GM18526 (cell line): ENCODE measurements at regions not wholly inside any gene's neighbourhood (a gene's known extent, or its start where the extent isn't known, plus 50 kb on each side); places are given as distances from the start of the nearest gene placed in this dataset.

Experiments
- POLR2A ChIP-seq: IDR thresholded peaks from 3 replicates; pipeline ENCODE4 v1.6.1; 2011; ENCODE audit not compliant: insufficient read length; ENCODE audit errors: extremely low read depth

DNA sequence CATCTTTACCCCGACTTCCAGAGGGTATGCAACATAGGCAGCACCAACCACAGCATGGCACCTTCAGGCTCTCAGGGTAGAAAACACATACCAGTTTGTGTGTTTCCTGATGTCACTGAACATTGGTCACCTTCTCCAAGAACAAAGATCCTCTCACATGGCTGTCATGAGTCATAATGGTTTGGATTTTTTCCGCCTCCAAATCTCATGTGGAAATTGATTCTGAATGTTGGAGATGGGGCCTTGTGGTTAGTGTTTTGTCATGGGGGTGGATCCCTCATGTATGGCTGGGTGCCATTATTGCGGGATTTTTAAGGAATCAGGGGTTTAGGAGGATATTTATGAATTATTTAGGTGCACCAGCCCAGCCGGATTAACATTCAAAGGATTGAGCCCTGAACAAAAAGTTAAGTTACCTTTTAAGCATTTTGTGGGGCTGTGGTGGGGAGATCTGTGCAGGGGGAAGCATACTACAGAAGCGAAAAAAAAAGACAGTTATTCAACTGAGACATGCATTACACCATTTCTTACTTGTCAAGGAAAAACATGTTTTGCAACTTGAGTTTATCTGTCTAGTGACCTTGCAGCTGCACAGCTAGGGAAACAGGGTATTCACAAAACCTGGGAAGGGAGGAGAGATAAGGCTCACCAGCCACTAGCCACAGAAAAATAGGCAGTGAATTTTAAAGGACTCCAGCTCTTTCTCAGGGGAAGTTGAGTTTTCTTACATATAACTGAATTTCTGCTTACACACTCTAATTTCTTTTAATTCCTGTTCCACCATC is 774.1 kb upstream of the AUTS2 start:
- no peak for TF ChIP-seq POLR2A

DNA sequence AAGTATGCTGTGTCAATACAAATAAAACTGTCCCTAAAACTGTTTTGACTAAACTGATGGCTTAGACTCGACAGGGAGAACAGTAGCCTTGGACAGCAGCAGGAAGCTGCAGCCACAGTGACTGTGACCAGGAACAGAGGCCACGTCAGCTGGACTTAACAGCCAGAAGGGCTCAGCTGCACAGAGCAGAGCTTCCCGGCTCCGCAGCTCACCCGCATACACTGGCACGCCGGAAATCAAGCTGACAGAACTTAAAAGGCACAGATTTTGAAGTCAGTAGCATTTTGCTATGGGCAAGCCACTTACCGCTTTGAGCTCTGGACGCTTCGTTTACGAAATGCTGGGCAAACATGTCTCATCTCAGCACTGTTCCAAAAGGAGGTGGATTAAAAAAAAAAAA is 769.7 kb upstream of the AUTS2 start:
- TF ChIP-seq POLR2A, result no peak

DNA sequence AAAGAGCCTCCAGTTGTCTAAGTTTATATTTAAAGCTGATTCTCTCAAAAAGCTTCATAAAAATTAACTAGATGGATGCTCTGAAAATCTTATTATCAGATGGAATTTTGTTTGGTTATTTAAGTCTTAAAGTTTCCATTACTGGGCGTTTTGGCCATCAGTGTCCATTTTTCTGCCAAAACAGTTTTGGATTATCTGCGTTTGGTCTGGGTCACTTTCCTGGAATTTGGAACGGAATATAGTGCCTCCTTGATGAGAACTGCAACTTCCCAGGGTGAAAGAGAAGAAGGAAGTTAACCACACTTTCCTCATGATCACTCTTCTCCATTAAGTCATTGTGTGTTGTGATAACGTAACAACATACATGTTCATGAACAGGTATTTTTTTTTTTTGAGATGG is 764.9 kb upstream of the AUTS2 start:
- no peak for TF ChIP-seq POLR2A

DNA sequence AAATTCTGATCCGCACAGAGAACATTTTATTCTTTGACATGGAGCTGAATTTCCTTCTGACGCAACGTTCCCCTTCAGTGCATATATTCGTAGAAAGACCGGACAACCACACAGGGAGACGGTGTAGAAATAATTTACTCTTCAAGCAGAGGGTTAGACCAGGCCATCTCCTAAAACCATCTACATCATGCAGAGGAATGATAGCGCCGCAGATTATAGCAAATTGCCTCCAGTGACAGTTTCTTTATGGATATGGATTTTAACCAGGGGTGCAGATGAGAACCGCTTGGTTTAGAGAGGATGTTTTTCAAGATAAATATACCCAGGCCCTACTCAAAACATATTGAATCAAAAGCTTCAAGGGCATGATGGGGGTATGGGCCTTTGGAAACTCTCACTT is 759.3 kb upstream of the AUTS2 start:
- TF ChIP-seq POLR2A, result no peak

DNA sequence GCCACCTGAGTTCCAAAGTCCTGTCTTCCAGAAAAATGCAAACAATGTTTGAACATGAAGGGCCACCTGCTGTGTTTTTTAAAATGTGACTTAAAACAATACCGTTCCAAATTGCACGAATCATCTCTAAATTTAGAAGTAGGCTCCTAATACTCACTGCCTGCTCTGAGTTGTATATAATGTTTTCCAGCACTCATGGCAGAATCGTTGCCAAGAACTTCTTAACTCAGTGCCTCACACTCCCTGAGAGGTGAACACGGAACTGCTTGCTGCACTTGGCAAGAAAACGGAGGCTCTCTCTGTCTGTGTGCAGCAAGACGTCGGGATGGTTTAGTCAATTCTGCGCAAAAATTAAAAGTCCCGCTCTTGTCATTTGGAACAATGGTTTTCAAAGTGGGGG is 757.3 kb upstream of the AUTS2 start:
- no peak for TF ChIP-seq POLR2A

DNA sequence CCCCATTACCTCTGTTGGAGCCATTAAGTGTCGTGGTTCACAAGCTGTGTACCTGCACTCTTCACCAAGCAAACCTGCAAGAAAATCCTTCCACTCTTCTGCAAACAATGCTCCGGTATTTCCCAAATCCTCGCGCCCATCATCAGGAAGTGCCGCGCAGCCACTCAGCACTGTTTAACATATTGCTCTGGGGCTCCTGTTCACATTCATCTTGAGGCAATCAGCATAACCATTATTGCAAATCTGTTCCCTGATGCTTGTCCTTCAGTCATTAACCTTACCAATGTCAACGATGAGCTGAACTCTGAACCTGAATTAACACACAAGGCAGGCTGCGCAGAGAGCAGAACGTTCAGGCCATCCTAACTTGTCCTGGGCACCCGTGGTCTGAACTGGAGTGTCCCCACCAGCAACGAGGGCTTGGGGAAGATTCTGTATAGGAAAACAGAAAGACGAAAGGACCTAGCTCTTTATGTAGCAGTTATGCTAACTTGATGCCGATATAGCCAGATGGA is 751.4 kb upstream of the AUTS2 start:
- TF ChIP-seq POLR2A, result no peak

DNA sequence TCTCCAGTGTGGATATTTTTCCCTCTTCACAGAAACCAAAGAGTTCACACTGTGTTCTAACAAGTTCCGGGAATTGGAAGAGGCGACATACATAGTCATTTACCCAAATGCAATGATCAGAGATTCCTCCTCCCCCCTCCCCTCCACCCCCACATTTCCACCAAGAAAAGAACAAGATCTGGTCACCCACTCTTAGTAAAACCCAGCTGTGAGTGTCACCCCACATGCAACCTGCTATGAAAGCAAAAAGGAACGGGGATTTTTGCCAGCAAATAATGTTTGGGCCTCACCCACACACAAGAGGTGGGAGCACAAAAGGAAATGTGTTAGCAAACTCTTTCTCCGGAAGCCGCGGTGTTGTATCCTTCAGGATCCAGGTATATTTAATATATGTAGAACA is 745.0 kb upstream of the AUTS2 start:
- no peak for TF ChIP-seq POLR2A

DNA sequence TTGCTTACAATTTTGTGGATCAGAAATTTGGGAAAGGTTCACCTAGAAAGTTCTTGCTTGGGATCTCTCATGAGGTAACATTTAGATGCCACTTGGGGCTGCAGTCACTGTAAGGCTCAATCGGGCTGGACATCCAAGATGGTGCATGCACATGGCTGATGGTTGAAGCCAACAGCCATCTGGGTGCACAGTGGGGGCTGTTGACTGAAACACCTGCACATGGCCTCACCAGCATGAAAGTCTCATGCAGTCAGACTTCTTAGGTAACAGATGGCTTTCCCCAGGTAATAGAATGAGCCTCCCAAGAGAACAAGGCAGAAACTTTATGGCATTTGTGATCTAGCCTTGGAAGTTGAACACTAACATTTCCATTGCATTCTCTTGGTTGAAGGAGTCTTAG is 740.7 kb upstream of the AUTS2 start:
- no peak for TF ChIP-seq POLR2A

DNA sequence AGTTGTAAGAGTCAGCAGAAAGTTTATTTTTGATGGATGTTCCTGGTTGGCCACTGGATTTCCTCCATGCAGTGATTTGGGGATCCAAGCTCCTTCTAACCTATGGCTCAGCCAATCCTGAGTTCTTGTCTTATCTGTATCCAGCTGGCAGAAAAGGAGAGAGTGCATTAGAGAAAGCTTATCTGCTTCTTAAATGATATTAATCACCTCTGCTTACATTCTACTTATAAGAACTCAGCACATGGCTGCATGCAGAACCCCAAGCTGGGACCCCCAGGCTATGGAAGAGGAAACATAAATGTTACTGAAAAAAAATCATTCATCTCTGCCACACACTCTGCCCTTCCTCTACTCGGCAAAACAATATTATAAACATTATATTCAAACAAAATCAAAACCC is 739.8 kb upstream of the AUTS2 start:
- no peak for TF ChIP-seq POLR2A

DNA sequence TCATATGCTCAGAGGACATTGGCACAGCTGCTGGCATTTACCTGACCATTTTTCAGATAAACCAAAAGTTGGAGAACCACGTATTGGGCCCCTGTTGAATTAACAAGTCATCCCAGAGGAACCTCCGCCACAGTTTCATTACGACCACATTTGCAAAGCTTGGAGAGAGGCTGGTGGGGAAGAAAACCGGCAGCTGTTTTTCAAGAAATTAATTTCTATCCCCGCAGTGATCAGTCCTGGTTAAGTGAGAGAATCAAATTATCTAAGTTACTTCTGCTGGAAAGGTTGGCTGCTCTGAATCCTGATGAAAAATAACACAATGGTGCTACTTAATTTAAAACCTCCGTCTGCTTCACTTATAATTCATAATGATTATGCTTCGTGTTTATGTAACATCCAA is 737.1 kb upstream of the AUTS2 start:
- no peak for TF ChIP-seq POLR2A

DNA sequence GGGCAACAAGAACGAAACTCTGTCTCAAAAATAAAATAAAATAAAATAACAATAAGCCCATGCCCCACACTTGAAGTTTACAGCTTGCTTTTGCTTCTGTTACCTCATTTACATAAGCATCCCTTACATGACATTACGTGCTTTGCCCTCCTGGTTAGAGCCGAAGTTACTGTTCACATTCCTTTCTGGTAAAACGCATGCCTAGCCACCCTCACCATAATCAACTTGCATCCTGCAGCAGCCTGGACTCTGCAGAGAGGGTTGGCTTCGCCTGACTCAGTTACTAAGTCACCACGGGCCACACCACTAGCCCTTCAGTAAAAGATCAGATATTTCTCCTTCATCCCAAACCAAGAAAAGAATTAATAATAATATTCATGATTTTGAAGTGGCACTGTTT is 736.0 kb upstream of the AUTS2 start:
- no peak for TF ChIP-seq POLR2A

DNA sequence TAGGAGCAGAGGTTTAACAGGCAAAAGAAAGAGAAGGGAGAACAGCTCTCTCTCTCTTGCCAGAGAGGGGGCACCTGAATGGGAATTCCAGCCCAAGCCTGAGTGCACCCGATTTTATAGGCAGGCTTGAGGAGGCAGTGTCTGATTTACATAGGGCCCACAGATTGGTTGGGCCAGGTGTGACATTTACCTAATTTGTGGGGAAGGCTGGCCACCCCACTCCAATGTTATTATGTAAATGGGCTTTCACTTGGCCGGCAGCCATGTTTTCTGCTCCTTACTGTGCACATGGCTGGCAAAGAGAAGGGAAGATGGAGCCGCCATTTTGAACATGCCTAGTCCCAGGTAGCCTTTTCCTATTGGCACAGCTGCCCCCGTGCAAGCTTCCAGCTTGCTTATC is 735.5 kb upstream of the AUTS2 start:
- TF ChIP-seq POLR2A, result no peak

DNA sequence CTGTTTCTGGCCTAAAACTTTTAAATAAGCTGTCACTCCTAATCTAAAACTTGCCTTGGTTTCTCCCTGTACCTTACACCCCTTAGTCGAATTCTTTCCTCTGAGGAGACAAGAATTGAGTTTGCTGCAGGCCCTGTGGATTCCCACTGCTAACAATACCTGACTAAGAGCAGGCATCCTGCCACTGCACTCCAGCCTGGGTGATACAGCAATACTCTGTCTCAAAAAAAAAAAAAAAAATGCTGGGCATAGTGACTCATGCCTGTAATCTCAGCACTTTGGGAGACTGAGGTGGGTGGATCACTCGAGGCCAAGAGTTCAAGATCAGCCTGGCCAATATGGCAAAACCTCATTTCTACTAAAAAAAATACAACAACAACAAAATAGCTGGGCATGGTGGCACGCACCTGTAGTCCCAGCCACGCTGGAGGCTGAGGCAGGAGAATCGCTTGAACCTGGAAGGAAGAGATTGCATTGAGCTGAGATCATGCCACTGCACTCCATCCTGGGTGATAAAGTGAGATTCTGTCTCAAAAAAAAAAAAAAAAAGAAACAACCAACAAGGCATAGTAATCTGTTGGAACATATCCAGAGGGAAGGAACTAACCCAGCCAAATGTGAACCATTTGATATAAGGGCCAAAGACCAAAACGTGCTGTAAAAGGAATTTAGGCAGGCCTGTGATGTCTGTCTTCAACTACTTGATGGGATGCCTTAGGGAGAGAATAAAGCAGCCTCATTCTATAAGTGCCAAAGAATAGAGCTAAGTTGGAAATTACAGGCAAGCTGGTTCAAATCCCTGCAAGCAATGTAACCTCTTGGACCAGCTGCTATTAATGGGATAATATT is 732.7 kb upstream of the AUTS2 start:
- TF ChIP-seq POLR2A, result no peak

DNA sequence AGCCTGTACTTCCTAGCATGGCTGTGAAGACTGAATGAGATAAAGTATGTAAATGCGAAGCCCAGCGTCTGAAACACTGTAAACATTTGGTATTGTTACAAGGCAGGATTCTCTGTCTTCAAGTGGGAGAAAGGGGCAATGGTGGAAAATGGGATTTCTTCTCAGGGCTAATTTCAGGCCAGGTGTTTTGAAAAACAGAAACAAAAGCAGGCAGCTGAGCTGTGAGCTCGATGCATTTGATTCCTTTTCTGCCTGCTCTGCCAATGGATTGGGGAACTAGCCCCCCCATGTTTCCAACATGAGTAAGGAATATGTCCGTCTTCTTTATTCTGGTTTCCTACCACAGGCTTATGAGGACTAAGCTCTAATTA is 732.1 kb upstream of the AUTS2 start:
- no peak for TF ChIP-seq POLR2A

DNA sequence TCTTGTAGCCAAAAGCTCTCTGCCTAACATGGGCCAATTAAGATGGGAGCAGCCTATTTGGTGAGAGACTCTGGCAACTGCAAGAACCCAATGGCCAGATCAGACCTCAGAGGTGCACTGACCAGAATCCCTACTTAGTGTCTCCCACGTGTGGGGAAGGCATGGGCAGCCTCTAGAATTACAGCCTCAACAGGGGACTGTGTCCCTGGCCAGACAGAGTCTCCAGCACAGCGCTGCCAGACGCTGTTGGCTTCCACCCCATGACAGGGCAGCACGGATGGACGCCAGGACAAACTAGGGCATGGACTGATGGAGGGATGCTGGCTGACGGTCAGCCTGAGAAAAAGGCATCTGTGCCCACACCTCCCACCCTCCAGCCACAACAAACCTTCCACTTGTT is 729.3 kb upstream of the AUTS2 start:
- TF ChIP-seq POLR2A, result no peak

DNA sequence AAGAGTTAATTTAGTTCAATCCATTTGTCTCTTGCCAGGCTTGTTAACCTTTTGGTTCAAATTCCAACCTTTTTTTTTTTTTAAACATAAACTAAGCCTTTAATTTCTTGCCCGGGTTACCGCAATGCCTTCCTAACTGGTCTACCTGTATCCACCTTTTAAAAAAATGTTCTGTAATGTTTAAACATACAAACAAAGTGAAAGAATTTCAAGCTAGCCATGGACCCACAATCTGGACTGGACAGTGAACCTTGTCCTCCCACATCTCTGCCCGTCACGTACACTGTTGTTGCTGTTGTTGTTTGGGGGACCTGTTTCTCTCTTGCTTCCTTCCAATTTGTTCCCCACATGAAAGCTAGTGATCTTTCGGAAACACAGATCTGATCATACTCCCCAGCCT is 724.7 kb upstream of the AUTS2 start:
- no peak for TF ChIP-seq POLR2A

DNA sequence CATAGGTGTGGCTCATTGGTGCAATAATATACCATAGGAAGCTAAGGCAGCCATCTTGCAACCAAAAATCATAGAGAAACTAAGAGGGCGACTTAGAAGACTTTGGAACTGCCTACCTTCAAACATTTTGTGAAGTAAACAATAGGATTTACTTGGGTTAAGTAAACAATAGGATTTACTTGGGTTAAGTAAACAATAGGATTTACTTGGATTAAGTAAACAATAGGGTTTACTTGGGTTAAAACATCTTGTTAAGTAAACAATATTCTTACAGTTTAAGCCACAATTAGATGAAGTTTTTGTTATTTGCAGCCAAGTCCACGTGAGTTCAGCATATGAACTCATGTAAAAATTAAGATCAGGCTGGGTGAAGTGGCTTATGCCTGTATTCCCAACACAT is 722.4 kb upstream of the AUTS2 start:
- no peak for TF ChIP-seq POLR2A

DNA sequence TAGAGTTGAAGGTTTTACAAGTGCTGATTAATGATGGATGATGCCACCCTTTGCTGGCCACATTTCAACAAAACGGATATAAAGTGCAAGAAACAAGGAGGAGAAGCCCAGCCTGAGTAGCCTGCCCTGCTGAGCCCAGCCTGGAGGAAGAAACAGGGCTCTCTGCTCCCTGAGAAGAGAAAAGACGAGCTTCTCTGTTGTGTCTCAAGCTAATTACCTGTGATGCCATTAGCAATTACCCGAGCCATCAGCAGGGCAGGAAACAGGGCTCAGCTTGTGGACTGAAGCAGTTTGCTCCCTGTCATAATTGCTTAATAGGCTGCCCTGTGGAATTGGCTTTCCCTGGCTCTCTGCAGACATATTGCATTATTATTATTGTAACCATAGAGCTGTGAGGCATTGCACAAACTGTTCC is 709.3 kb upstream of the AUTS2 start:
- no peak for TF ChIP-seq POLR2A
